ENCODE measurements at regions not wholly inside any gene's neighbourhood (a gene's known extent, or its start where the extent isn't known, plus 50 kb on each side); places are given as distances from the start of the nearest gene placed in this dataset.

DNA sequence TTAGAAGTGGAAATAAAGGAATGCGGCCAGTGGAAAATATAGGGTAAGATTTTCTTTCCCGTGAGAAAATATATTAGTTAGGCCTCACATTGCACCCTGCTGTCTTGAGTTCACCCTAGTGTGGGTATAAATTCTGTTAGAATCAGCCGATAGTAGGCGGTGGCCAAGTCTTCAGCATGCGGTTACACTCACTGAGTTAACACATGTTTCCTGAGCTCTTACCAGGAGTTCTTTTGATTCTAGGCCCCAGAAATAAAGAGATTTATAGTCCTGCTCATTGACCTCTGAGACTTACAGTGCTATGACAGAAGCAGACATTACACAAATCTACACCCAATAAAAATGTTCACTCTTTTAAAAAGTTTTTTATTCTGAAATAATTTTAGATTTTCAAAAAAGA, 279.3 kb upstream of the LRRC7 start:
- no peaks in the 10 kb centered on the region for H3K36me3 ChIP-seq (ENCODE audit: control insufficient read depth, insufficient read depth, low read length)
- Mint-ChIP-seq H3K27me3 (ENCODE audit: insufficient read depth) (no peaks in the 10 kb centered on the region), H3K4me3 (no peak overlapping the region), H3K36me3 (ENCODE audit: low read depth) (no peaks in the 10 kb centered on the region), H3K4me1 (peaks cover 30% of the 10 kb centered on the region), H3K27ac (no peak overlapping the region), H3K9me3 (no peaks in the 10 kb centered on the region)
- TF ChIP-seq, protein P1, sequence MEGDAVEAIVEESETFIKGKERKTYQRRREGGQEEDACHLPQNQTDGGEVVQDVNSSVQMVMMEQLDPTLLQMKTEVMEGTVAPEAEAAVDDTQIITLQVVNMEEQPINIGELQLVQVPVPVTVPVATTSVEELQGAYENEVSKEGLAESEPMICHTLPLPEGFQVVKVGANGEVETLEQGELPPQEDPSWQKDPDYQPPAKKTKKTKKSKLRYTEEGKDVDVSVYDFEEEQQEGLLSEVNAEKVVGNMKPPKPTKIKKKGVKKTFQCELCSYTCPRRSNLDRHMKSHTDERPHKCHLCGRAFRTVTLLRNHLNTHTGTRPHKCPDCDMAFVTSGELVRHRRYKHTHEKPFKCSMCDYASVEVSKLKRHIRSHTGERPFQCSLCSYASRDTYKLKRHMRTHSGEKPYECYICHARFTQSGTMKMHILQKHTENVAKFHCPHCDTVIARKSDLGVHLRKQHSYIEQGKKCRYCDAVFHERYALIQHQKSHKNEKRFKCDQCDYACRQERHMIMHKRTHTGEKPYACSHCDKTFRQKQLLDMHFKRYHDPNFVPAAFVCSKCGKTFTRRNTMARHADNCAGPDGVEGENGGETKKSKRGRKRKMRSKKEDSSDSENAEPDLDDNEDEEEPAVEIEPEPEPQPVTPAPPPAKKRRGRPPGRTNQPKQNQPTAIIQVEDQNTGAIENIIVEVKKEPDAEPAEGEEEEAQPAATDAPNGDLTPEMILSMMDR (conservative IDR thresholded peaks at IDR 0.05), result no peak
- WGBS, 2 experiments (ENCODE audit: insufficient coverage in 1 of 2, insufficient read length in 1 of 2), result 93 to 96% methylated on average over 4 to 5 of the region's 5 CpGs
- H3K4me3 ChIP-seq (ENCODE audit: low read length), result no peak overlapping the region
- H3K9me3 ChIP-seq (ENCODE audit: control insufficient read depth, low read length), result no peaks in the 10 kb centered on the region
- no peak for DNase-seq
- no peak overlapping the region for H3K9ac ChIP-seq (ENCODE audit: extremely low read depth, low read length, poor library complexity, severe bottlenecking)
- H3K27ac ChIP-seq (ENCODE audit: low read depth, low read length), result no peak overlapping the region
- H3K27me3 ChIP-seq (ENCODE audit: control insufficient read depth, insufficient read depth, low read length, poor library complexity, severe bottlenecking), result no peaks in the 10 kb centered on the region
- H3K4me1 ChIP-seq (ENCODE audit: control insufficient read depth, insufficient read depth, low read length), result peaks cover 8% of the 10 kb centered on the region

DNA sequence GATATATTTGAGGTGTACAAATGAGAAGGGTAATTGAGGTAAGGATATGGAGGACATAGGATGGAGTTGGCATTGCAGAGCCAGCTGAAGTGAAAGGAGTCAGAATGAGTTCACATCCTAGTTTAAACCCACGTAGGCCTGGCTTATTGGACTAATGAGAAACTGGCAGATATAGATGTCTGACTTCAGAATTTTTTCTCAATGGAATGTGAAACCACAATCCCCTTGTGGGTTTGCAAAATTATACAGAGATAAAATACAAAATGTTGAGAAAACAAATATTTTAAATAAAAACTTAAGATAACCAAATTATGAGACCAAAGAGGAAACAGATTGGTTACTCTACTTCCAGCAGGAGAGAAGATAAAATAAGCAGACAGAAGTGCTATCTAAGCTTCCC, 277.4 kb upstream of the LRRC7 start:
- Histone ChIP-seq H3K9me3 (ENCODE audit: control insufficient read depth, low read length) (no peaks in the 10 kb centered on the region), H3K4me3 (ENCODE audit: low read length) (no peak overlapping the region), H3K4me1 (ENCODE audit: control insufficient read depth, insufficient read depth, low read length) (peaks cover 2% of the 10 kb centered on the region), H3K9ac (ENCODE audit: extremely low read depth, low read length, poor library complexity, severe bottlenecking) (no peak overlapping the region), H3K27ac (ENCODE audit: low read depth, low read length) (no peak overlapping the region), H3K36me3 (ENCODE audit: control insufficient read depth, insufficient read depth, low read length) (no peaks in the 10 kb centered on the region), H3K27me3 (ENCODE audit: control insufficient read depth, insufficient read depth, low read length, poor library complexity, severe bottlenecking) (no peaks in the 10 kb centered on the region)
- TF ChIP-seq, protein P1 (conservative IDR thresholded peaks at IDR 0.05), result no peak
- Mint-ChIP-seq H3K9me3 (no peaks in the 10 kb centered on the region), H3K4me1 (peaks cover 17% of the 10 kb centered on the region), H3K4me3 (no peak overlapping the region), H3K36me3 (ENCODE audit: low read depth) (no peaks in the 10 kb centered on the region), H3K27me3 (ENCODE audit: insufficient read depth) (no peaks in the 10 kb centered on the region), H3K27ac (no peak overlapping the region)
- no peak for DNase-seq
- WGBS, 2 experiments (ENCODE audit: insufficient coverage in 1 of 2, insufficient read length in 1 of 2), result 93 to 100% methylated on average over 1 of the region's 1 CpG

DNA sequence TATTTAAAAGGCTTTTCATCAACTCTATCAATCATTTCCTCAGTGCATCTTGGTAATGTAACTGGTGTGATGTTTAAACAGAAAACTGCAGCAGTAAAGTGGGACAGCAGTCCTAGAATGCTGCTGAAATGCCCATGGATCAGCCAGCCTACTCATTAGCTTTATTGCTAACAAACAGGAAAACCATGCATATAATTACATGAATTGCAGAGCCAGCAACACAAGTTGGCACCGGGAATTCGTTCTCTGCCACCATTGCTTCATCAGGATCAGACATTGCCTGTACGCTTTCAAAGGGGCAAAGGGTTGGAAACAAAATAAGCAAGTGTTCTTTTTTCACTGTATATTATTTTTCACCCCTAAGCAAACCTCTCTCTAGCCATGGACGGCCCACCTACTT, 276.2 kb upstream of the LRRC7 start:
- Histone ChIP-seq H3K9me3 (ENCODE audit: control insufficient read depth, low read length) (no peaks in the 10 kb centered on the region), H3K4me1 (ENCODE audit: control insufficient read depth, insufficient read depth, low read length) (no peaks in the 10 kb centered on the region), H3K27me3 (ENCODE audit: control insufficient read depth, insufficient read depth, low read length, poor library complexity, severe bottlenecking) (no peaks in the 10 kb centered on the region), H3K36me3 (ENCODE audit: control insufficient read depth, insufficient read depth, low read length) (no peaks in the 10 kb centered on the region), H3K27ac (ENCODE audit: low read depth, low read length) (no peak overlapping the region), H3K9ac (ENCODE audit: extremely low read depth, low read length, poor library complexity, severe bottlenecking) (no peak overlapping the region), H3K4me3 (ENCODE audit: low read length) (no peak overlapping the region)
- TF ChIP-seq, protein P1 (conservative IDR thresholded peaks at IDR 0.05), result no peak
- Mint-ChIP-seq H3K27ac (no peak overlapping the region), H3K4me1 (peaks cover 7% of the 10 kb centered on the region), H3K27me3 (ENCODE audit: insufficient read depth) (no peaks in the 10 kb centered on the region), H3K4me3 (no peak overlapping the region), H3K9me3 (no peaks in the 10 kb centered on the region), H3K36me3 (ENCODE audit: low read depth) (no peaks in the 10 kb centered on the region)
- no peak for DNase-seq
- 97 to 100% methylated on average over 2 to 4 of the region's 4 CpGs for WGBS, 2 experiments (ENCODE audit: insufficient coverage in 1 of 2, insufficient read length in 1 of 2)

Measured in endodermal cell (in vitro differentiated cells).